Inflammatory macrophage treated with lipopolysaccharide for 1 hour (primary cell): ENCODE measurements at regions not wholly inside any gene's neighbourhood (a gene's known extent, or its start where the extent isn't known, plus 50 kb on each side); places are given as distances from the start of the nearest gene placed in this dataset.

ENCODE experiments used
- DNase-seq, 2 donors: peaks; one replicate each; pipeline ENCODE4 v3.0.0-alpha.2; 2020 to 2022

DNA sequence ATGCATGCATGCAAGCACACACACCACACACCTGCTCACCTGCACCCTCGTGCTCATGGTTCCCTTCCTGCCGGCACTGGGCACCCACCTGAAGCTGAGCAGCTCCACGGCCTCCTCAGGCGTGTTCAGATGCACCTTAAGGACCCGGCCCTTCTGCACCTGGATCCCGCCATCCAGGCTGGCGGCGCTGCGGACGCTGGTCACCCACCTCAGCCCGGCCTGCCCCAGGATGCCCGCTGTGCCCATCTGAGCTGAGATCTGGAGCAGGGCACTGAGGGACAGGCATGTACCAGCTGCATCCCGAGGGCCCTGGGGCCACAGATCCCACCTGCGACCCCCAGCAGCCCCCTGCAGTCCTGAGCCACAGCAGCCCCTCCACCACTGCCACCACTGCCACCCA, 110.0 kb downstream of the LITAF start:
- DNase-seq: no peak

DNA sequence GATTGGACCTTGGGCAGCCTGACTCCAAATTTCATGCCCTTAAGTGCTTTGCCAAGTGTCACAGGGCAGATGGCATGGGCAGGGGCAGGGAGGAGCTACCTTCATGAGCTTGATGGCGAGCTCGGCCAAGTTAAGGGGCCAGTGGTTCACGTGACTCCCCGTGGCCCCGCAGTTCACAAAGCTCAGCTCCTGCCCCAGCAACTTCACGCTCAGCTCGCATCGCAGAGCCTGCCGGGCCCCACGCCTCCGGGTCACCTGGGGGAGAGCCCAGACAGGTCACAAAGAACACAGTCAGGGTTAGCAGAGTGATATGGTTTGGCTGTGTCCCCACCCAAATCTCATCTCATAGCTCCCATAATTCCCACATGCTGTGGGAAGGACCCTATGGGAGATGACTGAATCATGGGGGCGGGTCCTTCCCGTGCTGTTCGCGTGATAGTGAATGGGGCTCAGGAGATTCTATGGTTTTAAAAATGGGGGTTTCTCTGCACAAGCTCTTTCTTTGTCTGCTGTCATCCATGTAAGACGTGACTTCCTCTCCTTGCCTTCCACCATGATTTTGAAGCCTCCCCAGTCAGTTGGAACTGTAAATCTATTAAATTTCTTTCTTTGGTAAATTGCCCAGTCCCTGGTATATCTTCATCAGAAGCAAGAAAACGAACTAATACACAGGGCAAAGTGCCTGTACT, 108.1 kb downstream of the LITAF start:
- no peak for DNase-seq

DNA sequence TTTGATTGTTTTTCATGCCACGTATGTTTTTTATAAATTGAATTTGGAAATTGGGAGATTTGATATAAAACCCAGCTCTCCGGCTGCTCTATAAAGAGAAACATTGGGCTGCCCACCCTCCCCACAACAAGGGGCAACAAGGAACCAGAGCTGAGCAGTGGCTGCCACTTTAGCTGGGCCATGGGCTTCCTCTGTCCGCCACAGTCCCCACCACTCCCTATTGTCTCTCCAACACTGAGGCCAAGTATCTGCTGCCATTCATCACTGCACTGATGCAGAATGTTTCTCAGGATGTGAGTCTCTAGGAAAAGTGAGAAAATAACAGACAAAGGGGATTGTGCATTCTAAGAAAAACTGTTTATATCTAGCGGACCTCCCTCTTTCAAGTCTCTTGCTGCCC, 106.8 kb downstream of the LITAF start:
- no peak for DNase-seq

DNA sequence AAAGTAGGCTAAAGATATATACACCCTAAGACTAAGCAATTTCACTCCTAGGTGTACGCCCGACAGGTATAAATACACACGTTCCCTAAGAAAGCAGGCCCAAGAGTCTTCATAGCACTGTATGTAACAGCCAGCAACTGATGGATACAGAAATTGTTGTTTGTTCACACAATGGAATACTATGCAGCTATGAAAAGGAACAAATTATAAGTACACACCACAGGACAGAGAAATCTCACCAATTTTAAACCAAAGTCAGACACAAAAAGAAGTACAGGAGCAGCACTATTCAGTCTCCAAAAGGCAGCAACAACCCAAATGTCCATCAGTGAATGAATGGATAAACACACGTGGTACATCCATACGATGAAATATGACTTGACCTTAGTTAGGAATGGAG, 106.1 kb downstream of the LITAF start:
- DNase-seq: no peak

DNA sequence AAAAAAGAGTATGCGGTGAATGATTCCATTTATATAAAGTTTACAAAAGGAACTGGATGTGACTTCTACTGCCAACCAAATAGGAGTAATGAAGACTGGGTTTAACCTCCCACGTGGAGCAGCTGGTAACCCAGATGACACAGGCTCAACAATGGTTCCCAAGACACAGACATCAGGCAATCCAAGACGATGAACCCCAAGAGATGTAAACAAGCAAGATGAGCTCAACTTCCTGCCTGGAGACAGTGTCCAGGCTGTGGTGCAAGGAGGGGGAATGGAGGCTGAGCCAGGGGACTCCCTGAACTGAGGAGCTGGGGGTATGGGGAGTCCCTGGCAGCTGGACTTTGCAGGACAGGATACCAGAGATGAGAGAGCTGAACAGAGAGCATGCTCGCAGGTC, 104.7 kb downstream of the LITAF start:
- DNase-seq: no peak

DNA sequence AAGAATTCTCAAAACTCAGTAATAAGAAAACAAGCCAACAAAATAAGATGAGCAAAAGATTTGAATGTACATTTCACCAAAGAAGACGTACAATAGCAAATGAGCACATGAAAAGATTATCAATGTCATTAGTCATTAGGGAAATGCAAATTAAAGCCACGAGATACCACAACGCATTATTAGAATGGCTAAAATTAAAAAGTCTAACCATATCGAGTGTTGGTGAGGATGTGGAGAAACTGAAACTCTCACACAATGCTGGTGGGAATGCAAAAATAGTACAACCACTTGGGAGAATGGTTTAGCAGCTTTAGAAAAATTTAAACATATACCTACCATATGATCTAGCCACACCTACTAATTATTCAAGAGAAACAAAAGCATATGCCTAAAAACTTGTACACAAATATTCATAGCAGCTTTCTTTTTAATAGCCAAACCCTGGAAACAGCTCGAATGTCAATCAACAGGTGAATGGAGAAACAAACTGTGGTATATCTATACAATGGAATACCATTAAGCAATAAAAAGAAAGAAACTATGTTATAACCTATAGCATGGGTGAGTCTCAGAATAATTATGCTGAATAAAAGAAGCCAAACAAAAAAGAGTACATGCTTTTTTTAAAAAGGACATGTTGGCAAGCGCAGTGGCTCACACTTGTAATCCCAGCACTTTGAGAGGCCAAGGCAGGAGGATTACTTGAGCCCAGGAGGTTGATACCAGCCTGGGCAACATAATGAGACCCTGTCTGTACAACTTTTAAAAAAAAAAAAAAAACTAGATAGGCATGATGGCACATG, 103.6 kb downstream of the LITAF start:
- no peak for DNase-seq

DNA sequence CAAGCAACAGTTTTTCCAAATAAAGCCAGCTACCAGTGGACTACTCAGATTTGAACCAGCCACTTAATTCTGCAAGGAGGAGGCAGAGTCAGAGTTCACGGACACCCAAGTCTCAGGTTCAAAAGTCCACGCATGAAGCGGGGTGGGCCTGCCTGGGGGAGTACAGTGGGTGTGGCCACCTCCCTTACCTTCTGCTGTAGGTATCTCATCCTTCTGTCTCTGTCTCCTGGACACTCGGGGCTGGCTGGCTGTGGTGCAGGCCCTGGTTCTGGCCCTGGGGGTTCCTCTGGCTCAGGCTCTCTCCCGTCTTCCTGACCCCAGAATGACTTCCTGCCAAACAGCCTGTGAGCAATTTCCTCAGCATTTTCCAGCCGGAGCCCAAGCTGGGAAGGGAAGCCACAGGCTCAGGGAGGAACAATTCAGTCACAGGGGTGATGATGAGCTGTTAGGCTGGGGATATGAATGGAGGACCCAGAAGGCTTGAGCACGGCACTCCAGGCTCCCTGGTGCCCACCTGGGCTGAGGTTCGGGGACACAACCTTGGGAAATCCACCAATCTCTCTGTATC, 101.9 kb downstream of the LITAF start:
- DNase-seq: no peak

DNA sequence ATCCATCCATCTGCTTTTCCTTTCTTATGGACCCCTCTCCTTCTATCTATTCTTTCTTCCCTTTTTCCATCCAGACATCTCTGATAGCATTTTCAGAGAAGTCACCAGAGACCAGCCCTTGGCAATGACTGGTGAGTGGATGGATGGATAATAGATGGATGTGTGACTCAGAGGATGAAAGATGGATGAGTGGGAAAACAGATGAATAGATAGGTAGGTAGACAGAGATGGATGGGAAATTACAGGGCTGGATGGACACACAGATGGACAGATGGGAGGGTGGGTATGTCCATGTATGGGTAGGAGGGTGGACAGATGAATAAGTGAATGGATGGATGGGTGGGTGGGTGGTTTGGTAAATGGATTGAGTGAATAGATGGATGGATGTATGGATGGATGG, 101.0 kb downstream of the LITAF start:
- no peak for DNase-seq

DNA sequence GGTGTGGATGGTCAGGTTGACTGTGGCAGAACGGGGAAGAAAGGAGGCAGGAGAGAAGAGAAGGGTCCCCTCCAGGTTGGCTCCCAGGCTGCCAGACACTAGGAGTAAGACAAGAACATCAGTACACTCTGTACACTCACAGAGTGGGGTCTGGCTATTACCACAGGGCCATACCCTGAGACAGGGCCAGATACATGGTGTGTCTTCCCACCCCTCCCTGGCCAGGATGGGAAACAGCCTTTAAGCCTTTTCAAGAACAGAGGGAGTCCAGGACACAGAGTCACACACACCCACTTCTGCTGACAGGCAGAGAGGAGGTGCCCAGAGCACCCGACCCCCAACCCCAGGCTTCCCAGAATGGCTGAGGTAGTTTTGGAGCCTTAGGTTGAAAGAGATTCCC, 99.4 kb downstream of the LITAF start:
- no peak for DNase-seq

DNA sequence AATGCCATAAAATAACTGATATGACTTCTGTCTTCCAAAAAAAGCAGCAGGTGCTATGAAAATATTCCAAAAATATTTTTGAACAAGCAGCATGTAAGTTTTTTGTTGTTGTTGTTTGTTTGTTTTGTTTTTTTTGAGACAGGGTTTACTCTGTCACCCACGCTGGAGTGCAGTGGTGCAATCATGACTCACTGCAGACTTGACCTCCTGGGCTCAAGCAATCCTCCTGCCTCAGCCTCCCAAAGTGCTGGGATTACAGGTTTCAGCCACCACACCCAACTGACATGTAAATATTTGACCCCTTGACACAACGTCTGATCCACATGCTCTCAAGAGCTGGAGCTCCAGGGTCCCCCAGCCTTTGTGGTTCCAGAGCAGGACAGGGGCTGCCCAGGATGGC, 98.4 kb downstream of the LITAF start:
- no peak for DNase-seq

DNA sequence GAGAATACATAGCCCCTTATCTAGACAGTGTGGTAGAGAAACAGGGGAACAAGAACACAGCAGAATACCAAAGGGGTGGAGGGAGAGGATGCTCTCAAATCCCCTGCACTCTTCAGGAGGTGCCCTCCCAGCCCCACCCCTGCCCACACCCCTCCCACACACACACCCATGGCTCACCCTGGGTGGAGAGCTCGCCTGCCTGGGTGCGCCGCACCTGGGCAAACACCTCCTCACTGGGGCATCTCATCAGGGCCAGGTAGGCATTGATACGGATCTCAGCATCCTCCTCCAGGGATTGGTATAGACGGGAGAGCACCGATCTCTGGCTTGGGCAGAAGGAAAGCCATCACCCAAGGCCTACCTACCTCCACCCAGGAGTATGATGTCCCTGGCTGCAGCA, 95.2 kb downstream of the LITAF start:
- DNase-seq: no peak

DNA sequence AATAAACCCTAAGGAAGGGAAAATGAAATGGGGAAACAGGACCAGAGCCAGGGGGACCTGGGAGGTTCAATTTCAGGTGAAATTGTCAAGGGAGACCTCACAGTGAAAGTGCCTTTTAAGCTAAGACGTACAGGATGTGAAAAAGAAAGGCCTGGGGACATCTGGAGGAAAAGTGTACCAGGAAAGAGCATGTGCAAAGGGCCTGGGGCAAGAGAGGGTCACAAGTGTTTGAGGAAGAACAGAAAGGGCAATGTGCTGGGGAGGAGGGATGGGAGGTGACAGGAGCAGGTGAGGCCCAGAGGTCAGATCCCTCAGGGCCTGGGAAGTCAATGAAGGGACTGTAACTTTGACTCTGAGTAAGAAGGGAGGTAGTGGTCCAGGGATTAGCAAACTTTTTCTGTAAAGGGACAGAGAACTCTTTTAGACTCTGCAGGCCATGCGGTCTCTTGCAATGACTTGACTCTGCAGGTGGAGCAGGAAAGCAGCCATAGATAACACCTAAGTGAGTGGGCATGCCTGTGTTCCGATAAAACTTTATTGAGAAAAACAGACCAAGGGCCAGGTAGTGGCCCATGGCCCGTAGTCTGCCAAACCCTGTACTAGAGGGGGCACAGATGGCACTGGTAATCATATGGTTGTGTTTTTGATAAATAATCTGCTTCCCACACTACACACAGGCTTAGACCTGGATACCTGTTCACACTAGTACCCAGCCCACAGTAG, 93.8 kb downstream of the LITAF start:
- no peak for DNase-seq

DNA sequence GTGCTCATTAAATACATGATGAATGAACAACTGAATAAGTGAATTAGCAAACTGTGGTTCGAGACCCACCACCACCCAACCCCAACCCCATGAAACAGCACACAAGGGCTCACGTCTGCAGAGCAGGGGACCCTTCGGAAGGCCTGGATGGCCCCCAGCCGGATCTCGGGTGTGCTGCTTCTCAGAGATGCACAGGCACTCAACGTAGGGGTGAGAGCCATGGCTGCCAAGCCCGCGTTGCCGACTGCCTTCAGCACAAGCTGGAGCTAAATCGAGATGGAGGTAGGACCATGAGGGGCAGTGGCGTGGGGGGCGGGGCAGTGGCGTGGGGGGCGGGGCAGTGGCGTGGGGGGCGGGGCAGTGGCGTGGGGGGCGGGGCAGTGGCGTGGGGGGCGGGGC, 93.2 kb downstream of the LITAF start:
- no peak for DNase-seq

DNA sequence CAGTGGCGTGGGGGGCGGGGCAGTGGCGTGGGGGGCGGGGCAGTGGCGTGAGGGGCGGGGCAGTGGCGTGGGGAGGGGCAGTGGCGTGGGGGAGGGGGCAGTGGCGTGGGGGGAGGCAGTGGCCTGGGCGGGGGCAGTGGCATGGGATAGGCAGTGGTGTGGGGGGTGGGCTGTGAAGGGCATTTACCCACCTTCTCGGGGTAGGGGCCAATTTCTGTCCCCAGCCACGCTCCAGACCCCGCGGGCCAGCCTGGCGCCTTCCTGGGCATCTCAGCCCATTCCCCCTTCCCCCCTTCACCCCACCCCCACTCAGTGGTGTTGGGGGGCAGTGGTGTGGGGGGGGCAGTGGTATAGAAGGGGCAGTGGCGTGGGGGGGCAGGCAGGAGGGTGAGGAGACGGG, 92.7 kb downstream of the LITAF start:
- DNase-seq: no peak

DNA sequence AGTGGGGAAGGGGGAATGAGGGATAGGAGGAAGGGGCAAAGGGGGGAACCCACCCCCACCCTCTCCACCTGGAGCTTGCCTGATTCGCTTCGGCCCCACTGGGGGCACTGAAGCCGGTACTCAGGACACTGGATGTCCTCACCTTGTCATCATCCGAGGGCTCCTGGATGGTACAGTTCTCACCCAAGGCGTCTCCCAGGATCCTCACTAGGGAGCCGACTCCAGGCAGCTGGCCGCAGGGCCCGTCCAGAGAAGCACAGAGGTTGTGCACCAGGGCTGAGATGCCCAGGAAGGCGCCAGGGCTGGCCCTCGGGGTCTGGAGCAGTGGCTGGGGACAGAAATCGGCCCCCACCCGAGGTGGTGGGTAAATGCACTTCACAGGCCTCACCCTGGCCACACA, 92.3 kb downstream of the LITAF start:
- DNase-seq: no peak

DNA sequence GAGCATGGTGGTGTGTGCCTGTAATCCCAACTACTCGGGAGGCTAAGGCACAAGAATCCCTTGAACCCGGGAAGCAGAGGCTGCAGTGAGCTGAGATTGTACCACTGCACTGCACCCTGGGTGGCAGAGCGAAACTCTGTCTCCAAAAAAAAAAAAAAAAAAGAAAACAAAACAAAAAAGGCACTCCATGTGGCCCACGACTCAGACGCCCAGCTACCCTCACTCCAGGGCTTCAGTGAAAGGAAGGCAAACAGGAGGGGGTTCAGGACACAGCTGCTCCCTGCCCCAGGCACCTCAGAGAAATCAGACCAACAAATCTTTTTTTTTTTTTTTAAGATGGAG, 91.7 kb downstream of the LITAF start:
- no peak for DNase-seq
